ENCODE measurements at regions not wholly inside any gene's neighbourhood (a gene's known extent, or its start where the extent isn't known, plus 50 kb on each side); places are given as distances from the start of the nearest gene placed in this dataset.

GRCh38 chr13:91134803-91135184, 212.7 kb upstream of the MIR17HG start:
- Histone ChIP-seq H3K79me2 (ENCODE audit: insufficient read depth, low read length) (no peaks in the 10 kb centered on the region), H3K4me1 (ENCODE audit: control insufficient read depth in 1 of 2, insufficient read depth in 2 of 2, low read length in 2 of 2) (no peaks in the 10 kb centered on the region), H3K36me3 (ENCODE audit: control insufficient read depth in 1 of 2, insufficient read depth in 2 of 2, low read length in 2 of 2) (no peaks in the 10 kb centered on the region), H2AFZ (ENCODE audit: low read depth, low read length, poor library complexity, severe bottlenecking) (no peak overlapping the region), H3K4me3 (replicated peaks in 1 of 2; ENCODE audit: low read depth in 1 of 2, low read length in 2 of 2) (no peak overlapping the region), H3K4me2 (ENCODE audit: low read length) (no peak overlapping the region), H3K9ac (ENCODE audit: low read length) (no peak overlapping the region), H3K27ac (ENCODE audit: low read depth, low read length) (no peak overlapping the region), H4K20me1 (ENCODE audit: insufficient read depth) (no peaks in the 10 kb centered on the region), H3K27me3 (ENCODE audit: insufficient read depth, low read length) (0 out of 2 replicates have a peak, but pooled peaks cover 2% of the 10 kb centered on the region), H3K9me2 (ENCODE audit: insufficient read depth) (no peaks in the 10 kb centered on the region), H3K9me3 (ENCODE audit: control insufficient read depth in 1 of 2, insufficient read depth in 1 of 2, low read depth in 1 of 2, low read length in 2 of 2) (no peaks in the 10 kb centered on the region)
- DNase-seq (ENCODE audit: low read depth, low spot score) (no peak), ATAC-seq (no peak)
- ChIA-PET CTCF (no interaction called here), POLR2A (no interaction called here), RAD21 (ENCODE audit: low non-redundant PET in 1 of 2, low total read pairs in 2 of 2, uncharacterized antibody in 2 of 2, unreplicated experiment in 2 of 2) (no interaction called here)
- no TSS peak for BruUV-seq (replicated peaks)
- intact Hi-C loops (cut with micrococcal nuclease) = loop anchor here (2.0 to 5.0 kb wide), 3 partner anchors 53 to 272 kb away; no protein-coding TSS in a partner anchor
- no peak for TF ChIP-seq POLR2AphosphoS5 (IDR thresholded peaks at IDR 0.05; ENCODE audit: low read depth, low read length)
- no peak for TF ChIP-seq EZH2 (IDR thresholded peaks at IDR 0.05)
- TF ChIP-seq SRF (IDR thresholded peaks at IDR 0.05; ENCODE audit: low read depth) = no peak
- no peak for TF ChIP-seq ZFX (IDR thresholded peaks at IDR 0.05)
- no peak for TF ChIP-seq SP1 (IDR thresholded peaks at IDR 0.05; ENCODE audit: low read depth)
- no peak for TF ChIP-seq FOSL1 (IDR thresholded peaks at IDR 0.05; ENCODE audit: low read depth)
- no peak for TF ChIP-seq ATF3 (IDR thresholded peaks at IDR 0.05)
- TF ChIP-seq TCF7L2 (IDR thresholded peaks at IDR 0.05; ENCODE audit: borderline replicate concordance, extremely low read depth, insufficient read depth, insufficient read length) = no peak
- no peak for TF ChIP-seq POLR2A (IDR thresholded peaks at IDR 0.05; ENCODE audit: borderline replicate concordance, extremely low read depth, insufficient read depth, insufficient read length)
- TF ChIP-seq ELF1 (IDR thresholded peaks at IDR 0.05; ENCODE audit: borderline replicate concordance, low read depth) = no peak
- no peak for TF ChIP-seq ZNF274 (IDR thresholded peaks at IDR 0.05; ENCODE audit: low read depth, low read length)
- TF ChIP-seq CBX3 (IDR thresholded peaks at IDR 0.05; ENCODE audit: low read depth) = no peak
- TF ChIP-seq CEBPB (IDR thresholded peaks at IDR 0.05; ENCODE audit: low read depth) = no peak
- no peak for TF ChIP-seq JUND (IDR thresholded peaks at IDR 0.05)
- TF ChIP-seq ZBTB33 (IDR thresholded peaks at IDR 0.05; ENCODE audit: extremely low read depth, insufficient replicate concordance, low read length) = no peak
- TF ChIP-seq YY1 (IDR thresholded peaks at IDR 0.05; ENCODE audit: extremely low read depth, insufficient replicate concordance, low read depth, low read length) = no peak
- TF ChIP-seq EGR1 (IDR thresholded peaks at IDR 0.05; ENCODE audit: low read depth) = no peak

Data from HCT116 (cell line).